Neural cell (in vitro differentiated cells): ENCODE measurements at regions not wholly inside any gene's neighbourhood (a gene's known extent, or its start where the extent isn't known, plus 50 kb on each side); places are given as distances from the start of the nearest gene placed in this dataset.

Experiments used
- H2AFZ ChIP-seq: fragments of 200-600, 300-800 bp; sonication (generic), shearing (Covaris generic); 2 replicates; pipeline ENCODE4 v1.6.0; 2014; ENCODE audit warnings: low read depth, mild to moderate bottlenecking, antibody characterized with exemption, low read length, moderate library complexity
- H3F3A ChIP-seq: fragments of 200-600 bp; shearing (Covaris generic); 2 replicates; pipeline ENCODE4 v1.6.1; 2016; ENCODE audit warnings: mild to moderate bottlenecking, moderate library complexity, mixed read lengths, antibody characterized with exemption, low read length; ENCODE audit not compliant: insufficient read depth, poor library complexity, severe bottlenecking
- H3K27ac ChIP-seq: fragments of 200-600, 300-800 bp; sonication (generic), shearing (Covaris generic); 2 replicates; pipeline ENCODE4 v1.5.1; 2014; ENCODE audit warnings: mild to moderate bottlenecking, low read length, moderate library complexity
- H3K27me3 ChIP-seq: fragments of 300-800, 200-600 bp; sonication (generic), shearing (Covaris generic); 2 replicates; pipeline ENCODE4 v1.6.0; 2014; ENCODE audit warnings: mild to moderate bottlenecking, low read depth, low read length, moderate library complexity; ENCODE audit not compliant: insufficient read depth
- H3K36me3 ChIP-seq: fragments of 300-800, 200-600 bp; sonication (generic), shearing (Covaris generic); 2 replicates; pipeline ENCODE4 v1.5.1; 2014; ENCODE audit warnings: mild to moderate bottlenecking, antibody characterized with exemption, low read length, moderate library complexity; ENCODE audit not compliant: insufficient read depth
- H3K4me2 ChIP-seq: fragments of 300-800, 200-600 bp; sonication (generic), shearing (Covaris generic); 2 replicates; pipeline ENCODE4 v1.6.0; 2014; ENCODE audit warnings: mild to moderate bottlenecking, low read length
- H3K4me3 ChIP-seq: fragments of 300-800, 200-600 bp; sonication (generic), shearing (Covaris generic); 2 replicates; pipeline ENCODE4 v1.5.1; 2014; ENCODE audit warnings: mild to moderate bottlenecking, low read length, moderate library complexity
- H3K79me2 ChIP-seq: fragments of 200-600 bp; shearing (Covaris generic); replicated peaks from 2 replicates; pipeline ENCODE4 v1.6.0; 2014; ENCODE audit warnings: mild to moderate bottlenecking, low read length, moderate library complexity; ENCODE audit not compliant: insufficient read depth
- H3K9ac ChIP-seq: fragments of 300-800, 200-600 bp; sonication (generic), shearing (Covaris generic); 2 replicates; pipeline ENCODE4 v1.6.1; 2016; ENCODE audit warnings: mild to moderate bottlenecking, low read length, mixed read lengths
- H3K9me2 ChIP-seq: fragments of 200-600 bp; shearing (Covaris generic); 2 replicates; pipeline ENCODE4 v1.6.1; 2016; ENCODE audit warnings: mild to moderate bottlenecking, low read length, mixed read lengths; ENCODE audit not compliant: insufficient read depth
- H3K9me3 ChIP-seq: fragments of 200-600, 300-800 bp; sonication (generic), shearing (Covaris generic); 2 replicates; pipeline ENCODE4 v1.6.1; 2016; ENCODE audit warnings: mild to moderate bottlenecking, mixed run types, low read length, moderate library complexity, mixed read lengths
- H4K20me1 ChIP-seq: fragments of 200-600 bp; shearing (Covaris generic); 2 replicates; pipeline ENCODE4 v1.6.1; 2016; ENCODE audit warnings: mild to moderate bottlenecking, mixed run types; ENCODE audit not compliant: insufficient read depth
- EP300 ChIP-seq: fragments of 450-650 bp; conservative IDR thresholded peaks from 2 replicates; pipeline ENCODE4 v1.6.1; 2014; ENCODE audit warnings: antibody characterized with exemption, mild to moderate bottlenecking, moderate library complexity; ENCODE audit not compliant: poor library complexity, severe bottlenecking
- EZH2 ChIP-seq: fragments of 200-600, 300-800 bp; shearing (Covaris generic), sonication (generic); IDR thresholded peaks from 2 replicates; pipeline ENCODE4 v1.6.1; 2014; ENCODE audit warnings: antibody characterized with exemption, low read length, borderline replicate concordance, mild to moderate bottlenecking; ENCODE audit not compliant: insufficient read depth, poor library complexity, severe bottlenecking
- MXI1 ChIP-seq: fragments of 450-650 bp; conservative IDR thresholded peaks from 2 replicates; pipeline ENCODE4 v1.6.1; 2014; ENCODE audit warnings: antibody characterized with exemption, mild to moderate bottlenecking; ENCODE audit not compliant: poor library complexity, severe bottlenecking
- POLR2AphosphoS5 ChIP-seq: IDR thresholded peaks from 2 replicates; pipeline ENCODE4 v1.6.1; 2012
- RAD21 ChIP-seq: fragments of 450-650 bp; conservative IDR thresholded peaks from 2 replicates; pipeline ENCODE4 v1.6.1; 2014; ENCODE audit warnings: antibody characterized with exemption, mild to moderate bottlenecking, moderate library complexity
- SMC3 ChIP-seq: fragments of 450-650 bp; conservative IDR thresholded peaks from 2 replicates; pipeline ENCODE4 v1.6.1; 2014; ENCODE audit warnings: antibody characterized with exemption, mild to moderate bottlenecking, moderate library complexity; ENCODE audit not compliant: poor library complexity
- TAF1 ChIP-seq: IDR thresholded peaks from 2 replicates; pipeline ENCODE4 v1.6.1; 2012; ENCODE audit warnings: low read depth
- TF ChIP-seq, protein P1 (sequence below): fragments of 450-650 bp; IDR thresholded peaks from 2 replicates; pipeline ENCODE4 v1.5.1; 2014; ENCODE audit warnings: antibody characterized with exemption, mild to moderate bottlenecking, moderate library complexity; ENCODE audit not compliant: poor library complexity, severe bottlenecking
- TF ChIP-seq, protein P2 (sequence below): IDR thresholded peaks from 2 replicates; pipeline ENCODE4 v1.6.1; 2012; ENCODE audit warnings: borderline replicate concordance

DNA sequence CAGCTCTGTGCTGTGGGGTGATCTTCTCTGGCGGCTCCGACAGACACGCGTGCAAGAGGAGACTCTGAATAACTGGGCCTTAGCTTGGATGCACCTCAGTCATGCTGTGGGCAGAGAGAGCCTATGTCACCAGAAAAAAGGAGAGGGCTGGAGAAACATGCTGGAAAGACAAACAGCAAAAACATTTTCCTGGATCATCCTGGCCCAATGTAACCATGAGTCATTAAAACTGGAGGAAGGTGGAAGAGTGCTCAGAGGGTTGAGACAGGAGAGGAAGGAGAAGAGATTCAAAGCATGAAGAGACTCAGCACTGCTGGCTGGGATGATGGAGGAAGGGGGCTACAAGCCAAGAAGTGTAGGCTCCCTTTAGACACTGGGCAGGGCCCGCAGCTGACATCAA, 292.0 kb downstream of the CDH26 start:
- Histone ChIP-seq H2AFZ (no peak overlapping the region), H3K36me3 (no peaks in the 10 kb centered on the region), H3K4me2 (no peak overlapping the region), H3K9ac (no peak overlapping the region), H3K9me3 (no peaks in the 10 kb centered on the region), H3K9me2 (no peaks in the 10 kb centered on the region), H3K27me3 (no peaks in the 10 kb centered on the region), H3F3A (no peaks in the 10 kb centered on the region), H3K4me3 (no peak overlapping the region), H3K27ac (no peak overlapping the region), H3K79me2 (no peaks in the 10 kb centered on the region), H4K20me1 (no peaks in the 10 kb centered on the region)
- TF ChIP-seq EZH2 (no peak), SMC3 (no peak), EP300 (no peak), RAD21 (no peak), TAF1 (no peak), MXI1 (no peak), POLR2AphosphoS5 (no peak)
- TF ChIP-seq, protein P1, sequence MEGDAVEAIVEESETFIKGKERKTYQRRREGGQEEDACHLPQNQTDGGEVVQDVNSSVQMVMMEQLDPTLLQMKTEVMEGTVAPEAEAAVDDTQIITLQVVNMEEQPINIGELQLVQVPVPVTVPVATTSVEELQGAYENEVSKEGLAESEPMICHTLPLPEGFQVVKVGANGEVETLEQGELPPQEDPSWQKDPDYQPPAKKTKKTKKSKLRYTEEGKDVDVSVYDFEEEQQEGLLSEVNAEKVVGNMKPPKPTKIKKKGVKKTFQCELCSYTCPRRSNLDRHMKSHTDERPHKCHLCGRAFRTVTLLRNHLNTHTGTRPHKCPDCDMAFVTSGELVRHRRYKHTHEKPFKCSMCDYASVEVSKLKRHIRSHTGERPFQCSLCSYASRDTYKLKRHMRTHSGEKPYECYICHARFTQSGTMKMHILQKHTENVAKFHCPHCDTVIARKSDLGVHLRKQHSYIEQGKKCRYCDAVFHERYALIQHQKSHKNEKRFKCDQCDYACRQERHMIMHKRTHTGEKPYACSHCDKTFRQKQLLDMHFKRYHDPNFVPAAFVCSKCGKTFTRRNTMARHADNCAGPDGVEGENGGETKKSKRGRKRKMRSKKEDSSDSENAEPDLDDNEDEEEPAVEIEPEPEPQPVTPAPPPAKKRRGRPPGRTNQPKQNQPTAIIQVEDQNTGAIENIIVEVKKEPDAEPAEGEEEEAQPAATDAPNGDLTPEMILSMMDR = no peak
- TF ChIP-seq, protein P2, sequence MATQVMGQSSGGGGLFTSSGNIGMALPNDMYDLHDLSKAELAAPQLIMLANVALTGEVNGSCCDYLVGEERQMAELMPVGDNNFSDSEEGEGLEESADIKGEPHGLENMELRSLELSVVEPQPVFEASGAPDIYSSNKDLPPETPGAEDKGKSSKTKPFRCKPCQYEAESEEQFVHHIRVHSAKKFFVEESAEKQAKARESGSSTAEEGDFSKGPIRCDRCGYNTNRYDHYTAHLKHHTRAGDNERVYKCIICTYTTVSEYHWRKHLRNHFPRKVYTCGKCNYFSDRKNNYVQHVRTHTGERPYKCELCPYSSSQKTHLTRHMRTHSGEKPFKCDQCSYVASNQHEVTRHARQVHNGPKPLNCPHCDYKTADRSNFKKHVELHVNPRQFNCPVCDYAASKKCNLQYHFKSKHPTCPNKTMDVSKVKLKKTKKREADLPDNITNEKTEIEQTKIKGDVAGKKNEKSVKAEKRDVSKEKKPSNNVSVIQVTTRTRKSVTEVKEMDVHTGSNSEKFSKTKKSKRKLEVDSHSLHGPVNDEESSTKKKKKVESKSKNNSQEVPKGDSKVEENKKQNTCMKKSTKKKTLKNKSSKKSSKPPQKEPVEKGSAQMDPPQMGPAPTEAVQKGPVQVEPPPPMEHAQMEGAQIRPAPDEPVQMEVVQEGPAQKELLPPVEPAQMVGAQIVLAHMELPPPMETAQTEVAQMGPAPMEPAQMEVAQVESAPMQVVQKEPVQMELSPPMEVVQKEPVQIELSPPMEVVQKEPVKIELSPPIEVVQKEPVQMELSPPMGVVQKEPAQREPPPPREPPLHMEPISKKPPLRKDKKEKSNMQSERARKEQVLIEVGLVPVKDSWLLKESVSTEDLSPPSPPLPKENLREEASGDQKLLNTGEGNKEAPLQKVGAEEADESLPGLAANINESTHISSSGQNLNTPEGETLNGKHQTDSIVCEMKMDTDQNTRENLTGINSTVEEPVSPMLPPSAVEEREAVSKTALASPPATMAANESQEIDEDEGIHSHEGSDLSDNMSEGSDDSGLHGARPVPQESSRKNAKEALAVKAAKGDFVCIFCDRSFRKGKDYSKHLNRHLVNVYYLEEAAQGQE = no peak

DNA sequence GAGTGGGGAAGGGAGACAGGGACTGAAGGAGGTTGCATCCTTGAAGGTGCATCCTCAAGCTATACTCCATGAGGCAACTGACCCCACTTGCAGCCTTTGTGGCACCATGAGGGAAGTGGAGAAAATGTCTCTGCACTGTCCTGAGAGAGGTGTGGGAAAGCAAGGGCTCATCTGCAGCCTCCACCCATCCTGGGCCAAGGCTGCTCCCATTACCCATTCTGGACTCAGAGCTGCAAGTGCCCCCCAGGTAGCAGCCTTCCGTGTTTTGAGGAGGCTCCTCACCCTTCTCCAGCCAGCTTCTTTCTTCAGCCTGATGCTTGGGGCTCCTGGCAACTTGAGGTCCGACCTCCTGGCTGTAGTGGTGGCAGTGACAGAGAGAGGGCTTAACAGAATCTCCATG, 294.6 kb downstream of the CDH26 start:
- H2AFZ ChIP-seq = no peak overlapping the region
- H3K27ac ChIP-seq = no peak overlapping the region
- H3K27me3 ChIP-seq = no peaks in the 10 kb centered on the region
- H3K4me3 ChIP-seq = no peak overlapping the region
- H4K20me1 ChIP-seq = no peaks in the 10 kb centered on the region
- no peak overlapping the region for H3K9ac ChIP-seq
- TF ChIP-seq RAD21 = no peak
- no peak for TF ChIP-seq SMC3
- no peaks in the 10 kb centered on the region for H3F3A ChIP-seq
- no peak overlapping the region for H3K4me2 ChIP-seq
- H3K9me3 ChIP-seq = no peaks in the 10 kb centered on the region
- no peaks in the 10 kb centered on the region for H3K36me3 ChIP-seq
- H3K9me2 ChIP-seq = no peaks in the 10 kb centered on the region
- H3K79me2 ChIP-seq = no peaks in the 10 kb centered on the region

DNA sequence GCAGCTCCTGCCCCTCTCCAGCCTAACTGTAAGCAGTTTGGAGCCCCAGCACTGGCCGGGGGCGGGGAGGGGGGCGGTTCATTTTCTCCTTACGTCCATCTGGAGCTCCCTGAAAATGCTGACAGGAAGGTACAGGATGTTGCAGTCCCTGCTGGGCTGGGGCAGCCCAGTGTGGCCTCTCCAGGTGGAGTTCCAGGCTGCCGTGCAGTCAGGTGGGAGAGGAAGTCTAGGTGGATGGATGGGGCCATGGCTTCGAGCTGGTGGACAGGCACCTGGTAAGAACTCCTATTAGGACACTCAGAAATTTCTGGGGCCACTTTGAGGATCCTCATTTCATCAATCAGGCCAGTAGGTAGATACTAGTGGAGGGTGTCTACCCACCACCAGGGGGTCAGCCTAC, 295.2 kb downstream of the CDH26 start:
- no peaks in the 10 kb centered on the region for H3F3A ChIP-seq
- H3K27me3 ChIP-seq = no peaks in the 10 kb centered on the region
- TF ChIP-seq EP300 (no peak), EZH2 (no peak), MXI1 (no peak), SMC3 (no peak), POLR2AphosphoS5 (no peak), RAD21 (no peak), TAF1 (no peak)
- TF ChIP-seq, protein P2 = no peak
- TF ChIP-seq, protein P1 = no peak
- H3K4me3 ChIP-seq = no peak overlapping the region
- H3K9ac ChIP-seq = no peak overlapping the region
- no peak overlapping the region for H2AFZ ChIP-seq
- H3K9me3 ChIP-seq = no peaks in the 10 kb centered on the region
- no peaks in the 10 kb centered on the region for H3K9me2 ChIP-seq
- H3K79me2 ChIP-seq = no peaks in the 10 kb centered on the region
- H3K4me2 ChIP-seq = no peak overlapping the region
- H3K36me3 ChIP-seq = no peaks in the 10 kb centered on the region
- H4K20me1 ChIP-seq = no peaks in the 10 kb centered on the region
- H3K27ac ChIP-seq = no peak overlapping the region
